LNCAP (cell line): ENCODE measurements at regions not wholly inside any gene's neighbourhood (a gene's known extent, or its start where the extent isn't known, plus 50 kb on each side); places are given as distances from the start of the nearest gene placed in this dataset.

Experiments
- CTCF ChIP-seq: fragments of 450-650 bp; IDR thresholded peaks from 2 replicates; pipeline ENCODE4 v1.5.1; 2017; ENCODE audit warnings: mild to moderate bottlenecking

GRCh38 chr11:94237447-94238153, 66.8 kb upstream of the IZUMO1R start:
- TF ChIP-seq CTCF, result peak; percentile 27

DNA sequence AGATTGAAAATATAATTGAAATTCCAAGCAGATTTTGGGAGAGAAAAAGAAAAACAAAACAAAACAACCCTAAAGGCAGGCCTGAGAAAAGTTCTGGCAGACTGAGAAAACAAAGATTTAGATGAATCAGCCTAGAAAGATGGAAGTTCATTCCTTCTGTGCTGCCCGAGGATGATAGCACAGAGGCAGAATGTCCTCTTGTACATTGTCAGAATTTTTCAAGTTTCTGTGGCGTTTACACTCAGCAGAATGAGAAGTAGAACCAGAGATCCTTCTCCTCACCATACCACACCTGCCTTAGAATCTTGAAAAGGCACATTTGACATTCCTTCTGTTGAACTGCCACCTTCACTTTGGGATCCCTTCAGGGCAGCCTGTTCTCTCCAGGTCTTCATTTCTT, 62.5 kb upstream of the IZUMO1R start:
- no peak for TF ChIP-seq CTCF

DNA sequence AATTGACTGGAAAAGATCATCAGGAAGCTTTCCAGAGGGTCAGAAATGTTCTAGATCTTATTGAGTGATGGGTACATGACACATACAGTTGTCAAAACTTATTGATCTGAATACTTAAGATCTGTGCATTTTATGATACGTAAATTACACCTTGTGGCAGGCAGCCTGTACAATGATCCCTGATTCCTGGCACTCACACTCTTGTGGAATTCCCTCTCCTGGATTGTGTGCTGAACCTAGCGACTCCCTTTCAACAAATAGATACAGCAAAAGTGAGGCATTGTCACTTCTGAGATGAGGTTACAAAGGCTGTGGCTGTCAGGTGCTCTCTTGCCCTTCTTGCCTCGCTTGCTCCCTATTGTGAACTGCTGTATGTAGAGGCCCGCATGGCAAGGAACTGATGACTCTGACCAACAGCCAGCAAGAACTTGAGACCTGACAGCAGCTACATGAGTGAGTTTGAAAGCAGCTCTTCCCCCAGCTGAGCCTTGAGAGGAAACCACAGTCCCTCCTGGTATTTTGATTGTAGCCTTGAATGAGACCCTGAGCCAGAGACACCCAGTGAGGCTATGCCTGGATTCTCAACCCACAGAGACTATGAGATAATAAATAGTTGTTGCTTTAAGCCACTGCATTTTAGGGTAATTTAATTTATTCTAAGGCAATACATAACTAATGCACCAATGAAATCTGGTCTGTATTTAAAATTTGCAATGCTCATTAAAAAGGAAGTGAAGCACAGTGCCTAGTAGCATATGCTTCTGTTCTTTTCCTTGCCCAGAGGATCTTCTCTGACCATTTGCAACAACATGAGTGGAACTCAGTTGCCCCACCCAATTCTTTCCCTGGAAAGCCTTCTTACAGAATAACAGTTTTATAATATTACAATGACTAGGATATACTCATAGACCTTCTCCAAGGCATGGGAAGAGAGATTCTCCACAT, 60.5 kb upstream of the IZUMO1R start:
- TF ChIP-seq CTCF, result no peak

DNA sequence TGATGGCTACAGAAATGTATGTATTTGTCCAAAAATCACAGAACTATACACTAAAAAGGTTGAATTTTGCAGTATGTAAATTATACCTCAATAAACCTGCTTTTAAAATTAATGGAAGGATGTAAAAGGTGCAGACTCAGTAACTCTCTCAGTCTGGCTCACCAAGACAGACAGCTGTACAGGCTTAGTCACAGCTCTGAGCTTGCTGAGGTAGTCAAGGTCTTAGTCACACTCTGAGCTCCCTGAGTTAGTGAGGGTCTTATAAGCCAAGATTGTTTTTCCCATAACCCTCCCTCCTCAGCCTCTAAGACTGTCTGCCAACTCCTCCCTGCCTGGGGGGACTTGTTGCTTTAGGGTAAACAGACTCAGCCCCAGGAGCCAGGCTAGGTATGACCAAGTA, 59.3 kb upstream of the IZUMO1R start:
- TF ChIP-seq CTCF, result no peak

DNA sequence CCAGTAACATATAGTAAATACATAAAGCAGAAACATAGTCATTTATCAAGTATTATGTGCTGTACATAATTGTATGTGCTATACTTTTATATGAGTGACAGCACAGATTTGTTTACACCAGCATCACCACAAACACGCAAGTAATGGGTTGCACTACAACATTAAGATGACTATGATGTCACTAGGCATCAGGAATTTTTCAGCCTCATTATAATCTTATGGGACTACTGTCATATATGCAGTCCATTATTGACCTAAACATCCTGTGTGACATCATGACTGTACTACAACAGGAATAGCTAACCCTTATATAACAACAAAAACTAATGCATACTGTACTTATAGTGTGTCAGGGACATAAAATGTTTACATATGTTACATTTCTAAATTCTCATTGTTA, 50.2 kb upstream of the IZUMO1R start:
- TF ChIP-seq CTCF, result no peak
